Upper lobe of right lung (tissue), 1 donor: ENCODE measurements at regions not wholly inside any gene's neighbourhood (a gene's known extent, or its start where the extent isn't known, plus 50 kb on each side); places are given as distances from the start of the nearest gene placed in this dataset.

Source experiments
- ATAC-seq: fragments of 200-7000 bp; cut with Tn5 transposase; one replicate; pipeline ENCODE4 v1.9.1; 2020; ENCODE audit warnings: mild to moderate bottlenecking, moderate library complexity
- DNase-seq: peaks from one replicate; pipeline ENCODE4 v3.0.0-alpha.2; 2020
- H3K27ac ChIP-seq: fragments of 200-600 bp; one replicate; pipeline ENCODE4 v1.8.0; 2022
- H3K27me3 ChIP-seq: fragments of 200-600 bp; one replicate; pipeline ENCODE4 v1.8.0; 2022; ENCODE audit warnings: mild to moderate bottlenecking
- H3K36me3 ChIP-seq: fragments of 200-600 bp; one replicate; pipeline ENCODE4 v1.8.0; 2022
- H3K4me1 ChIP-seq: fragments of 200-600 bp; one replicate; pipeline ENCODE4 v1.8.0; 2022
- H3K4me3 ChIP-seq: fragments of 200-600 bp; one replicate; pipeline ENCODE4 v1.8.0; 2022; ENCODE audit warnings: mild to moderate bottlenecking
- H3K9me3 ChIP-seq: fragments of 200-600 bp; one replicate; pipeline ENCODE4 v1.8.0; 2022
- CTCF ChIP-seq: fragments of 200-600 bp; IDR thresholded peaks from one replicate; pipeline ENCODE4 v1.8.0; 2022; ENCODE audit warnings: antibody characterized with exemption
- intact Hi-C: fragments of 100-400 bp; cut with DNase I; formaldehyde crosslinking; loops from one replicate; pipeline ENCODE4 v1.11.0; 2022
- donor health status: DM: no; HTN: yes; CAD: no; lungs with severe emphysema.

GRCh38 chr4:148515248-148515647, 73.0 kb upstream of the NR3C2 start:
- Histone ChIP-seq H3K4me1 (peaks cover 9% of the 10 kb centered on the region), H3K9me3 (no peaks in the 10 kb centered on the region), H3K27ac (no peak overlapping the region), H3K4me3 (no peak overlapping the region), H3K36me3 (no peaks in the 10 kb centered on the region), H3K27me3 (no peaks in the 10 kb centered on the region)
- DNase-seq (no peak), ATAC-seq (peak; percentile 54)
- intact Hi-C loops, result no loop called here
- TF ChIP-seq CTCF, result no peak

GRCh38 chr4:148514581-148514980, 72.4 kb upstream of the NR3C2 start:
- TF ChIP-seq CTCF, result no peak
- no peak overlapping the region for H3K27ac ChIP-seq
- no peak for DNase-seq
- H3K27me3 ChIP-seq, result no peaks in the 10 kb centered on the region
- no peak overlapping the region for H3K4me3 ChIP-seq
- H3K4me1 ChIP-seq, result peaks cover 9% of the 10 kb centered on the region
- no peaks in the 10 kb centered on the region for H3K9me3 ChIP-seq
- H3K36me3 ChIP-seq, result no peaks in the 10 kb centered on the region
- no peak for ATAC-seq
- intact Hi-C loops, result no loop called here

- no peak for ATAC-seq
- intact Hi-C loops, result no loop called here
- no peaks in the 10 kb centered on the region for H3K27me3 ChIP-seq
Measured at GRCh38 chr4:148514041-148514440, 71.8 kb upstream of the NR3C2 start.

GRCh38 chr4:148510211-148510610, 68.0 kb upstream of the NR3C2 start:
- Histone ChIP-seq H3K27ac (no peak overlapping the region), H3K27me3 (no peaks in the 10 kb centered on the region), H3K36me3 (no peaks in the 10 kb centered on the region), H3K4me1 (peaks cover 9% of the 10 kb centered on the region), H3K9me3 (no peaks in the 10 kb centered on the region), H3K4me3 (no peak overlapping the region)
- no peak for TF ChIP-seq CTCF
- no peak for DNase-seq
- no peak for ATAC-seq
- intact Hi-C loops, result no loop called here

More at GRCh38 chr4:148514041-148514440, 71.8 kb upstream of the NR3C2 start:
- no peak overlapping the region for H3K4me3 ChIP-seq
- no peak overlapping the region for H3K27ac ChIP-seq
- H3K9me3 ChIP-seq, result no peaks in the 10 kb centered on the region
- H3K4me1 ChIP-seq, result peaks cover 9% of the 10 kb centered on the region
- DNase-seq, result no peak
- no peaks in the 10 kb centered on the region for H3K36me3 ChIP-seq
- TF ChIP-seq CTCF, result no peak

- no peak for DNase-seq
- TF ChIP-seq CTCF, result no peak
- Histone ChIP-seq H3K4me1 (no peaks in the 10 kb centered on the region), H3K9me3 (no peaks in the 10 kb centered on the region), H3K27ac (no peak overlapping the region), H3K27me3 (no peaks in the 10 kb centered on the region), H3K4me3 (no peak overlapping the region), H3K36me3 (no peaks in the 10 kb centered on the region)
- intact Hi-C loops, result no loop called here
- ATAC-seq, result no peak
Measured at GRCh38 chr4:148503681-148504080, 61.5 kb upstream of the NR3C2 start.

- Histone ChIP-seq H3K36me3 (no peaks in the 10 kb centered on the region), H3K9me3 (no peaks in the 10 kb centered on the region), H3K27me3 (no peaks in the 10 kb centered on the region), H3K27ac (no peak overlapping the region), H3K4me1 (no peaks in the 10 kb centered on the region), H3K4me3 (no peak overlapping the region)
- no peak for TF ChIP-seq CTCF
- intact Hi-C loops, result no loop called here
- DNase-seq (no peak), ATAC-seq (no peak)
Measured at GRCh38 chr4:148497258-148497657, 55.0 kb upstream of the NR3C2 start.
